Central memory CD4-positive, alpha-beta T cell (primary cell): ENCODE measurements at regions not wholly inside any gene's neighbourhood (a gene's known extent, or its start where the extent isn't known, plus 50 kb on each side); places are given as distances from the start of the nearest gene placed in this dataset.
"Not testable (repeated sequence)": the region's sequence is repeated elsewhere in the genome, so short reads cannot be mapped to it uniquely, and the experiment has no call there.

ENCODE experiments used
- DNase-seq: peaks from one replicate; pipeline ENCODE4 v3.0.0; 2022

GRCh38 chr13:90652036-90652435 is 695.5 kb upstream of the MIR17HG start:
- no peak for DNase-seq

DNA sequence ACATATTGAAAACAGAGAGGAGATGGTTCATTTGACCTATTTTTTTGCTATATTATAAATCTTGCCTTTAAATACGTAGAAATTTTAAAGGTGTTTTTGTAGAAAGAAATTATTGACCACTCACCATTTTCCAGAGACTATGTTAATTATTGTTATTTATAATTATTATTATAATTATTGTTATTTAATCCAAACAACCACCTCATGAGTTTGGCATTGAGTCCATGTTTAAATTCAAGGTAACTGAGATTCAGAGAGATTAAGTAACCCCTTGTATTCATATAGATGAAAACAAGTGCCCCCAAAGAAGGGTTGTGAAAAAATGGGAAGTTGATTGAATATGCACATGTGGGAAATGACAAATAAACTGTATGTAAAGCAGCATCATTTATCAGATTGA is 692.5 kb upstream of the MIR17HG start:
- DNase-seq: no peak

DNA sequence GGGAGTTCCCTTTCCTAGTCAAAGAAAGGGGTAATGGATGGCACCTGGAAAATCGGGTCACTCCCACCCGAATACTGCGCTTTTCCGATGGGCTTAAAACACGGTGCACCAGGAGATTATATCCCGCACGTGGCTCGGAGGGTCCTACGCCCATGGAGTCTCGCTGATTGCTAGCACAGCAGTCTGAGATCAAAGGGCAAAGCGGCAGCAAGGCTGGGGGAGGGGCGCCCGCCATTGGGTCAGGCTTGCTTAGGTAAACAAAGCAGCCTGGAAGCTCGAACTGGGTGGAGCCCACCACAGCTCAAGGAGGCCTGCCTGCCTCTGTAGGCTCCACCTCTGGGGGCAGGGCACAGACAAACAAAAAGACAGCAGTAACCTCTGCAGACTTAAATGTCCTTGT is 683.3 kb upstream of the MIR17HG start:
- not testable (repeated sequence) for DNase-seq

- DNase-seq: no peak
Observed at GRCh38 chr13:90673746-90674145, 673.7 kb upstream of the MIR17HG start.

GRCh38 chr13:90675129-90675528 is 672.4 kb upstream of the MIR17HG start:
- DNase-seq: no peak

DNA sequence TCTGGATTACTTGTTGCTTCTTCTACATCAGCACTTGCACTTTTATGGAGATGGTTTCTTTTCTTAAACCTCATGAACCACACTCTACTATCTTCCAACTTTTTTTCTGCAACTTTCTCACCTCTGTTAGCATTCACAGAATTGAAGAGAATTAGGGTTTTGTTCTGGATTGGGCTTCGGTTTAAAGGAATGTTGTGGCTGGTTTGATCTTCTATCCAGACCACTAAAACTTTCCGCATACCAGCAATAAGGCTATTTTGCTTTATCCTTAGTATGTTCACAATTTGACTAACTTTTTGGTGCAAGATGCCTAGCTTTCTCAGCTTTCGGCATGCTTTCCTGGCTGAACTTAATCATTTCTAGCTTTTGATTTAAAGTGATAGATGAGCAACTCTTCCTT is 666.7 kb upstream of the MIR17HG start:
- DNase-seq: no peak

DNA sequence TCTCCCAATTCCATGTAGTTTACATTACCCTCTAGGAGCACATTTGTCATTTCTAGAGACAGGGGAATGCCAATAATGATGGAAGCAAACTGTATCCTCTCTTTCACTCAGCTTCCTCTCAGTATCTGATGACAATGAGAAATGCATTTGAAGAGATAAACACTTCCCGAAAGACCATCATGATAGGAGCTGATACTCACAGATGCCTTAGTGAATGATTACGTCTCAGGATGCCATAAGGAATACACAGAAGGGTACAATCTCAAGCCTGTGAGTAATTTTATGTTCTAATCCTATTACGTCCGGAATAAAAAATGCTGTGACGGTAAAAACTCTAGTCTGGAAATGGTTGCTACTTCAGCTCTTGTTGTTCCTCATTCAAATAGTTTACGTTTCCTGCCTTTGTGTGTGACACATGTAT is 663.8 kb upstream of the MIR17HG start:
- DNase-seq: no peak

- no peak for DNase-seq
Observed at GRCh38 chr13:90686442-90686841, 661.0 kb upstream of the MIR17HG start.

GRCh38 chr13:90689111-90689510 is 658.4 kb upstream of the MIR17HG start:
- DNase-seq: no peak

GRCh38 chr13:90690458-90691080 is 656.9 kb upstream of the MIR17HG start:
- no peak for DNase-seq

DNA sequence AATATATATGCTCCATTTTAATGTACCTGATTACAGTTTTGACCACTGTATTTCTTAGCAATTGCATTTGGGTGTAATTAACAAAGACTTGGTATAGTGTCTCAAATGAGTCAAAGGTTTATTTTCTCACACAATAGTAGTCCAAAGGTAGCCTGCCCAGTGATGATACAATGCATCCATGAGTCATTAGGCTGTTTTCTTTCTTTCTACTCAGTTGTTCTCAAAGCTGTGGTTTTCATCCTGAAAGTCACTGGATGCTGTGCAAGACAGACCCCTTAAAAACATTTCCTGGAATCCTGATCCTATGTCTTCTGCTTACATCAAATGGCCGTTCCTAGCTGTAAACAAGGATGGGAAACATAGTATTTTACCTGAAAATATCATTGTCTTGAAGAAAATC is 651.2 kb upstream of the MIR17HG start:
- DNase-seq: no peak

GRCh38 chr13:90696656-90697055 is 650.8 kb upstream of the MIR17HG start:
- DNase-seq: no peak

DNA sequence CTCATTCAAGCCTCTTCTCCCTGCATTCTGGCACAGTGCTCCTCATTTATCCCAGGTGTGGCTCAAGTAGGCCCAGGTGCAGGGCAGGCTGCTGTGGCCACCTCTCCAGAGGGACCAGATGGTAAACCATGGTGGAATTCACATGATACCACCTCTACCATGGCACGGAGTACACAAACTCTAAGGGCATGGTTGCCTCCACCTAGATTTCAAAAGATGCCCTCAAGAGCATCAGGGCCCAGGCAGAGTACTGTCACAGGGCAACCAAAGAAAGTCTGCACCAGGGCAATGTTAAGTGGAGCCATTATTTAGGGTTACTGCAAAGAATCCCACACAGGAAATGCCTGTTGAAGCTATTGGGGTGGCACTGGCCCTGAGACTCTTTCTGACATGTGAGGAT is 647.1 kb upstream of the MIR17HG start:
- no peak for DNase-seq

- no peak for DNase-seq
Observed at GRCh38 chr13:90701264-90701663, 646.2 kb upstream of the MIR17HG start.

DNA sequence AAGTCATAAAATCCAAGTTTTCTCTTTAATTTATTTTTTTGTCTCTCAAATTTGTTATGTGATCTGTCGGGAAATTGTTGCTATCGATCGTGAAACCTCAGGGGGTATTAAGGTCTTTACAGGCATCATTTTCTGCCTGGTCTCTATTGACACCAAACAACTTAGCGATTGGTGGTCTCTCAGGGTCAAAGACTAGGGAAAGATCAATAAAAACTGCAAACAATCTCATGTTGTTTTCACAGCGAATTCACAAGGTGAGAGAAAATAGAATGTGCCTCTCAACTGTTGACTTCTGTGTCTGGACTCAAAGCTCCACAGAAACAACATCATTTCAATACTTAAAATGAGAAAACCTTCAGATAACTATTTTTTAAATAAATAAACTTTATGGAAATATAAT is 645.4 kb upstream of the MIR17HG start:
- DNase-seq: no peak

GRCh38 chr13:90706631-90707030 is 640.9 kb upstream of the MIR17HG start:
- DNase-seq: no peak

DNA sequence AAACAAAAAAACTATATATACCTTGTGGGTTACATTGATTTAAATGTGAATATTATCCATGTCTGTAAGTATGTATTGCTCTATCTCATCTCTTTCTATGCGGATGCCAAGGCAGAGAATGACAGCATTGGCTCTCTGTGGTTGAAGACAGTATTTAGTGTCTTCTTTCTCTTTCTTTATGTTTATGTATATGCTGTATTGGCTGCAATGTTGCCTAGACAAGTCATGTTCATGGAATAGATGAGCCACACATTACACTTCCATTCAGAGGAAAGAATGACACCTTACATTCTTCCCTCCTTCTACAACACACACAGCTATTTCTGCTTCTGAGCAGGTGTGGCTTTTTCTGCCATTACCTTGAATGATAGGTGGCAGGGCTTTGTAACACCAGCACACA is 639.4 kb upstream of the MIR17HG start:
- DNase-seq: no peak

DNA sequence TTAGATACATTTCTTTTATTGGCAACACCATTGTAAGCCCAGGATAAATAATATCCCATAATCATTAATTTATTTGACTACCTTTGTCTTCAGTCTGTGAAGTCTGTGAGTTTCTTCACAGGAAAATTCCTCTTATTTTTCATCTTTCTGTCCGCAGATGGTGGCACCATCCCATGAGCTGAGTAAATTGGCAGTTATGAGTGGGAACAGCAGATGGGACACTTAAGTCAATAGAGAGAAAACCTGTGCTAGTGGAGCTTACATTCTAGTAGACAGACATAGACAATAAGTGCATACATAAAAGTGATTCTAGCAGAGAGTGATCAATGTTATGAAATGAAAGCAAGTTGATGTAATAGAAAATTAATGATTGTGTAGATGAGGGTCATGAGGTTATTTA is 638.2 kb upstream of the MIR17HG start:
- no peak for DNase-seq

DNA sequence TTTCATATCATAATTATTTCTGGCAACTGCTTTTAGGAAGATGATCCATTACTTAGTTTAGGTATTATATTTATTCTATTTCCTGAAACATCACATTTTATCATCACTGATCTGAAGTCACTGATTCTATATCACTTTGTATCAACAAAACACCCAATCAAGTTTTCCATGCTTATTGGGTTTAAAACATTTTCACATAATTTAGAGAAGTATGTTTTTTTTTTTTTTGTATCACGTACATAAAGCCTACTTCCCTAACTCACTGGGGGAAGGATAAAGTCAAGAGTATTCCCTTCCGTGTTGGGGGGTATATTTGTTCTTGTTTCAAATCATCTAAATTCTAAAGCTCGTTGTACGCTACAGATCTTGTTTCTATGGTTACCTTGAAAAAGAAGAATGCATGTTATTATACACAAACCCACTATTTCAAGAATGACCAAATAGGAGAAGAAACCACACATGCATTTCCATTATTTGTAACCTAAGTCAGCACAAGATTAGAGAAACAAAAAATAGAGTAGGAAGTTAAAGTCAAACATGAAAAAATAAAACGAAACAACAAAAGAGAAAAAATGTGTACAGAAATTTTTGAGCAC is 637.2 kb upstream of the MIR17HG start:
- no peak for DNase-seq

DNA sequence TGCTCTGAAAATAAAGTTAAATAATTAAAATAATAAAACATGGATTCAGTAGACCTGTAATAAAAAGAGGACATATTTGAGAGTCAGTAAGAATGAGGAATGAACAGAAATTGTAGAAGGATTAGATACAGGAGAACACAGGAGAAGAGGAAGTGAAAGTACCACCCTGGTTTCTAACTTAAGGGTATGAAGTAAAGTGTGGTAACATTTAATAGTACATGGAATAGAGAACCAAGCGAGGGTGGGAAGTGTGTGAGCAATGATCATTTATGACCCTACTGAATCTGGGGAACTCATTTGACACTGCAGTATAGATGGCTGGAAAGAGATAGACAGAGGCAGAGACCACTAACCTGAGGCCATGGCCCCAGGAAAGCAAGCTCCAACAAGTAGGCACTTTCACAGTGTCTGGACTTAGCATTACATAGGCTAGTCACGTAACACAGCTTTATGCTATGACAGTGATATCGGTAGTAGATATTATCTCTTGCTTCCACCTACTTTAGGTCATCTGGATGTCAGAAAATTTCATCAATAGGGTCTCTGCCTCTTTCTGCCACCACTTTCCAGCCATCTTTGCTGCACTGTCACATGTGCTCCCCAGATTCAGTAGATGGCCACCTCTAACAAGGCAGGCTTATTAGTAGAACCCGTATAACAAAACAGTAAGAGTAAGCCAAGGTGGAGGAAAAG is 633.9 kb upstream of the MIR17HG start:
- no peak for DNase-seq

- no peak for DNase-seq
Observed at GRCh38 chr13:90715485-90715884, 632.0 kb upstream of the MIR17HG start.

DNA sequence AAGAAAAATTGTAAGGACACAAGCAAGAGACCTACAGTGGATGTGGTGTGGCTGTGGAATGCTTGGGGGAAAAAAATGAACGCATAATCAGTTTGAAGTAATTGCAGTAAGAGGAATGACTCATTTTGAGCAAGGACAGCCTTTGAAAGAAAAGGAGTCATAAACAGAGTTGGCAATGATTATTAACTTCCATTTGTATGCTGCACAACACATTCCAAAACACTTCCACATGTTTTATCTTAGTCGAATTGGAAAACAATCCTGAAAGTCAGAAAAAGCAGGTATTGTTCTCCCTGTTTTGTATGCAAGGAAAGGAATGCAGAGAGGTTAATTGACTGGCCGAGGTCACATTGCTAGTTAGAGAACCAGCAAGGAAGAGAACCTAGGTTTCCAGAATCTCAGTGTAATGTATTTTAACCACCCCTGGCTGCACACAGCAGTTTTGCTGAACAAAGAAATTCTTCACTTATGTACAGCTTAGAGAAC is 630.0 kb upstream of the MIR17HG start:
- DNase-seq: no peak

DNA sequence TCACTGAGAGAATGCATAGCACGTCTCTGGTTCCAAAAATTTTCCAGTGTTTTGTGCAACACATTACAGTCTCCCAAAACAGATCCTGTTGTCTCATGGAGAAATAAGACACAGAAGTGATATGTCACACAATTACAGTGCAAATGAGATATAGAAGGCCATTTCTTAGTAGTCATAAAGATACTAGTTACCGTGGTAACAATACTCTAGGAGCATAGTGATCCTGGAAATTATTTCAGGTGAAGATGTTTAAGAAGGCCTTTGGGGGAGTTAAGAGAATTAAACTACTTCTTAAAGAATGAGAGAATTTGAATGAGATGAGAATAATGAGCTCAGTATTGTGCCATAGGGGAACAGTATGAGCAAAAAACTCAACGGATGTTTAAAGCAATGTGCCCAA is 628.0 kb upstream of the MIR17HG start:
- no peak for DNase-seq

GRCh38 chr13:90721937-90722336 is 625.5 kb upstream of the MIR17HG start:
- no peak for DNase-seq
